Kidney (tissue), 13 donors: ENCODE measurements at regions not wholly inside any gene's neighbourhood (a gene's known extent, or its start where the extent isn't known, plus 50 kb on each side); places are given as distances from the start of the nearest gene placed in this dataset.
A peak's percentile ranks its signal among the peaks of the same experiment; 100 is the strongest.

ENCODE experiments used
- DNase-seq, 5 donors: peaks; one replicate each; pipeline ENCODE4 v3.0.0-alpha.2; 2013 to 2020
- FAIRE-seq: peaks from 2 replicates; lab custom pipeline; 2012; peaks lifted over from hg19 to GRCh38; lab: Jason Lieb, UNC
- H3K27ac ChIP-seq, 2 donors: one replicate each; pipeline ENCODE4 v1.7.0; 2013; ENCODE audit warnings: low read depth in 2 of 2, low read length in 2 of 2, inconsistent platforms in 1 of 2
- H3K27me3 ChIP-seq: one replicate; pipeline ENCODE4 v1.7.1; 2013; ENCODE audit warnings: low read length, inconsistent platforms; ENCODE audit not compliant: control insufficient read depth, insufficient read depth
- H3K36me3 ChIP-seq, 3 donors: one replicate each; pipeline versions ENCODE4 v1.7.0 to v1.7.1; 2013; ENCODE audit warnings: low read length in 3 of 3, control low read depth in 1 of 3, inconsistent platforms in 1 of 3; ENCODE audit not compliant: insufficient read depth in 3 of 3, control insufficient read depth in 2 of 3
- H3K4me1 ChIP-seq, 3 donors: one replicate each; pipeline versions ENCODE4 v1.7.0 to v1.7.1; 2013; ENCODE audit warnings: low read length in 3 of 3, inconsistent platforms in 1 of 3, low read depth in 1 of 3; ENCODE audit not compliant: control insufficient read depth in 2 of 3, insufficient read depth in 2 of 3
- H3K4me3 ChIP-seq, 3 donors: one replicate each; pipeline versions ENCODE4 v1.7.0 to v1.8.1; 2013; ENCODE audit warnings: low read length in 3 of 3, control low read depth in 1 of 3, inconsistent platforms in 1 of 3
- H3K9ac ChIP-seq, 3 donors: one replicate each; pipeline versions ENCODE4 v1.7.0 to v1.7.1; 2013; ENCODE audit warnings: low read length in 3 of 3, control low read depth in 1 of 3, inconsistent platforms in 1 of 3
- H3K9me3 ChIP-seq, 3 donors: one replicate each; pipeline versions ENCODE4 v1.7.0 to v1.7.1; 2013; ENCODE audit warnings: low read length in 3 of 3, control low read depth in 1 of 3, inconsistent platforms in 1 of 3; ENCODE audit not compliant: control insufficient read depth in 2 of 3, insufficient read depth in 1 of 3
- CTCF ChIP-seq: IDR thresholded peaks from 3 replicates; pipeline ENCODE4 v1.5.1; 2012; ENCODE audit warnings: mild to moderate bottlenecking, moderate library complexity, borderline replicate concordance; ENCODE audit not compliant: insufficient read depth; ENCODE audit errors: extremely low read depth
- intact Hi-C: fragments of 100-400 bp; cut with DNase I; formaldehyde crosslinking; loops from one replicate; pipeline ENCODE4 v1.11.1; 2022
- donor health status: control.
- donor health status: control.
- donor health status: control.
- donor health status: control.
- donor health status: control.
- donor health status: DM: yes; HTN: yes; CAD: no.
- donor health status: Normal renal cell carcinoma (clear cell type).

- FAIRE-seq (no peak), DNase-seq (no peak)
- Histone ChIP-seq H3K27me3 (no peaks in the 10 kb centered on the region), H3K4me1 (no peaks in the 10 kb centered on the region), H3K27ac (no peak overlapping the region), H3K9ac (no peak overlapping the region), H3K4me3 (no peak overlapping the region), H3K36me3 (no peaks in the 10 kb centered on the region), H3K9me3 (peaks cover 0 to 3% (median 0%) of the 10 kb centered on the region in 3 donors)
- intact Hi-C loops, result no loop called here
- no peak for TF ChIP-seq CTCF
Measured at GRCh38 chr5:159475026-159475425, 144.7 kb upstream of the IL12B start.

GRCh38 chr5:159478950-159479349, 148.7 kb upstream of the IL12B start:
- Histone ChIP-seq H3K36me3 (no peaks in the 10 kb centered on the region), H3K27me3 (no peaks in the 10 kb centered on the region), H3K9me3 (peaks cover 0 to 3% (median 0%) of the 10 kb centered on the region in 3 donors), H3K27ac (no peak overlapping the region), H3K4me3 (no peak overlapping the region), H3K9ac (no peak overlapping the region), H3K4me1 (no peaks in the 10 kb centered on the region)
- no peak for TF ChIP-seq CTCF
- DNase-seq (no peak), FAIRE-seq (peak; percentile 62)
- intact Hi-C loops, result no loop called here

GRCh38 chr5:159480849-159481248, 150.6 kb upstream of the IL12B start:
- FAIRE-seq (no peak), DNase-seq (no peak)
- Histone ChIP-seq H3K9me3 (no peaks in the 10 kb centered on the region), H3K27me3 (no peaks in the 10 kb centered on the region), H3K36me3 (no peaks in the 10 kb centered on the region), H3K27ac (no peak overlapping the region), H3K9ac (no peak overlapping the region), H3K4me1 (no peaks in the 10 kb centered on the region), H3K4me3 (no peak overlapping the region)
- no peak for TF ChIP-seq CTCF
- intact Hi-C loops, result no loop called here

GRCh38 chr5:159481751-159482150, 151.5 kb upstream of the IL12B start:
- Histone ChIP-seq H3K36me3 (no peaks in the 10 kb centered on the region), H3K4me1 (no peaks in the 10 kb centered on the region), H3K27me3 (no peaks in the 10 kb centered on the region), H3K4me3 (no peak overlapping the region), H3K9me3 (no peaks in the 10 kb centered on the region), H3K27ac (no peak overlapping the region), H3K9ac (no peak overlapping the region)
- DNase-seq, result no peak
- intact Hi-C loops, result no loop called here
- no peak for TF ChIP-seq CTCF
- FAIRE-seq, result no peak
